ENCODE measurements at regions not wholly inside any gene's neighbourhood (a gene's known extent, or its start where the extent isn't known, plus 50 kb on each side); places are given as distances from the start of the nearest gene placed in this dataset.
"Not testable (repeated sequence)": the region's sequence is repeated elsewhere in the genome, so short reads cannot be mapped to it uniquely, and the experiment has no call there.

DNA sequence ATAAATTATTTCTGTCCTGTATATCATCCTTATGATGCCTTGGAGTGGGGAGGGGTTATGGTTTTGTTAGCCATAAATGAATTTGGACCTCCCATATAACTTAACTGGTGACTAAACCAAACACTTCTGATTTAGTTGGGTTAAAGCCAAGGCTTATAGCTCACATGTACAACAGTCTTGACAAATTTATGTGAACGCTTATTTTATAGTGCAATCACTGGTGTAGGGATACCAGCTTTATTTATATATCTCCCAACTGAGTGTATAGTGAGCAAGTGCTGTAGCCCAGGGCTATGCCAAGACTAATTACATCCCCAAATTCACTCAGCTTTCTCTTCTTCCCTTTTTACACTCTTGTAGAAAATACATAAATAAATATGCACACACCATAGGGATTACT lies 956.2 kb downstream of the SORCS3 start:
- peak in 2 of 8 experiments; percentile 32 to 76 for ATAC-seq (replicated peaks in 6 of 8)
- no peak overlapping the region for H3K4me3 ChIP-seq
- 0 to 100% (median 100%) methylated on average over 1 of the region's 1 CpG; no CpG with 5 or more reads in 5 of the 10 experiments for WGBS, 10 experiments
- in situ Hi-C loops (cut with MboI; ENCODE audit: low pct_unique_long_range_greater_than_20kb in 2 of 9, low sequenced_read_pairs in 9 of 9, unreplicated experiment in 9 of 9), result no loop called here
- no peak overlapping the region for H3K27ac ChIP-seq
- H3K4me1 ChIP-seq (replicated peaks in 1 of 2), result peaks cover 0 to 2% of the 10 kb centered on the region in 2 donors

DNA sequence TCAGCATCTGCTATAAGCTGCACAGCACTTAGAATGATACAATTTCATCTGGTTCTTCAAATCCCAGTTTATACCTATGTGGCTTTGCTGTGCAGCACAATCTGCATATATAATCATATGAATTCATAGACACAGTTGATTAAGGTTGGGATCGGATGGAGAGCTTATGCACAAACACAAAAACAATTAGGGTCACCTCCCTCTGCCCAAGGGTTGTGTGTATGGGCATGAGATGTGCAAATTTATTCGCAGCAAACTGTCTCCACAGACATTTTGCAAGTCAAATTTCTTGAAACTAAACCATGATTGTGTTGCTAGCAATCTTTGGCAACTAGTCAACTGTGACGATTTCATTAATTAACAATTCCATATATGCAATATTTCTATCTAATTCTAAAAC lies 955.7 kb downstream of the SORCS3 start:
- H3K4me1 ChIP-seq (replicated peaks in 1 of 2), result peaks cover 0 to 2% of the 10 kb centered on the region in 2 donors
- in situ Hi-C loops (cut with MboI; ENCODE audit: low pct_unique_long_range_greater_than_20kb in 2 of 9, low sequenced_read_pairs in 9 of 9, unreplicated experiment in 9 of 9), result no loop called here
- 0 to 93% (median 32%) methylated on average over 2 to 3 of the region's 3 CpGs; no CpG with 5 or more reads in 2 of the 10 experiments for WGBS, 10 experiments
- no peak overlapping the region for H3K27ac ChIP-seq
- H3K4me3 ChIP-seq, result no peak overlapping the region
- ATAC-seq (replicated peaks in 6 of 8), result peak in 6 of 8 experiments; percentile 26 to 87 (median 56)

DNA sequence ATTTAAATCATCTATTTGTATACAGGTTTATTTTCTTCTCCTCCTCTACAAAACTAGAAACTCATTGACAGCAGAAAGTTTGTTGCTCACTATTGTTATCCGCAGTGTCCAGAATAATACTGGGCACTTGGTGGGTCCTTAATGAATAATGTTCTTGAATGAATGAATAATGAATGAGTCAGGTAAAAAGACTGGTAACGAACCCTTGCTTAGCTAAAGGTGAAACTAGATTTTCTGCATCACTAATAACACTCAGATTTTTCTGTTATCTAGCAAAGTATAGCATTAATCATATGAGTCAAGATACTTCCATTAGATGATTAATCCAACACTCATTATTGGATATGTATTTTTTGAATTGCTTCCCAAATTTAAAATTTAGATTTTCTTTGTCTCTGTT lies 953.2 kb downstream of the SORCS3 start:
- whole genome bisulfite sequencing, 10 experiments, result 25 to 100% (median 79%) methylated on average over 1 to 2 of the region's 2 CpGs; no CpG with 5 or more reads in 2 of the 10 experiments
- no peak overlapping the region for H3K27ac ChIP-seq
- H3K4me3 ChIP-seq, result no peak overlapping the region
- H3K4me1 ChIP-seq (replicated peaks in 1 of 2), result peaks cover 0 to 2% of the 10 kb centered on the region in 2 donors
- ATAC-seq (replicated peaks in 6 of 8), result no peak
- in situ Hi-C loops (cut with MboI; ENCODE audit: low pct_unique_long_range_greater_than_20kb in 2 of 9, low sequenced_read_pairs in 9 of 9, unreplicated experiment in 9 of 9), result no loop called here

DNA sequence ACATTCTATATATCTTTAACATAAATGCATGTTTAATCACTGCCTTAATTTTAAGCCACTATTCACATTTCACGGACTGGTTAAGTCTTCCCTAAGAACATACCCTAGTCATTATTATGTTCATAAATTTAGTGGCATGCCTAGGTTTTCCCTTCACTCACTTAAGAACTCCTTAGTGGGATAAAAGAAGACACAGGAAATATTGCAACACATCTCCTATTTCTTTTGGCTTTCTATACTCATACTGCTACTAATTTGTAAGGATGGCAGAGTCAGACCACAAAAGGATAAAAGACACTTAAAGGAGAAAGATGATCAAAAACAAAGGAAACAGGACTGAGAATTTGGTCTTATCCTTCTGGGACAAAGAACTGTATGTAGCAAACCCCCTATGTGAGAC lies 951.4 kb downstream of the SORCS3 start:
- in situ Hi-C loops (cut with MboI; ENCODE audit: low pct_unique_long_range_greater_than_20kb in 2 of 9, low sequenced_read_pairs in 9 of 9, unreplicated experiment in 9 of 9), result no loop called here
- H3K4me1 ChIP-seq (replicated peaks in 1 of 2), result peaks cover 0 to 2% of the 10 kb centered on the region in 2 donors
- H3K4me3 ChIP-seq, result no peak overlapping the region
- no peak for ATAC-seq (replicated peaks in 6 of 8)
- 0 to 100% (median 30%) methylated on average over 1 of the region's 1 CpG; no CpG with 5 or more reads in 4 of the 10 experiments for WGBS, 10 experiments
- H3K27ac ChIP-seq, result no peak overlapping the region

DNA sequence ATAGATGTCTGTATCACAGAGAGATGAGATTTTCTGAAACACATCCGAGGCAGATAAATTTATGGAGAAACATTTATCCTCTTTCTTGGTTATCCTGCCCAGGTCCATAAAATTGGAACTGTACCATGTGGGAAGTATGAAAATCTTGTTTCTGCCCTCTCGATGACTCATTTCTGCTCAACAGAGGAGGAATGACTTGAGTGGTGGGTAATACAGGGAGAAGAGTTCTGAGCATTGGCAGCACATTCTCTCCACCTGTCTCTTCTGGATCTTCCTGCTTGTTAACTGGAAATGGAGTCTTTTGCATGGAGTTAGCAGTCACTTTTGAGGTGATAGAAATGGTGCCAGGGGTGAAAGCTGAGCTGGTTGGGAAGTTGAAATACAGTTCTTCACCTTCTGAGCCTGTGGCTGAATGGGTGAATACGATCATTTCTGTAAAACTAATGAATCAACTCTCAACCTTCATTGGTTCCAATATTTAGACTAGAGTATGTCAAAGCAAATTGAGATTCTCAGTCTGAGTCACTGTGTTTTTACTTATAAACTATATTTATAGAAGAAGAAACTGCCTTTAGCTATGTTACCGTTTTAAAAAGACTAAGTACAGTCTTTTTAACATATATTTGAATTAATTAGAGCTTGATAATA lies 945.5 kb downstream of the SORCS3 start:
- in situ Hi-C loops (cut with MboI; ENCODE audit: low pct_unique_long_range_greater_than_20kb in 2 of 9, low sequenced_read_pairs in 9 of 9, unreplicated experiment in 9 of 9), result no loop called here
- H3K4me3 ChIP-seq, result no peak overlapping the region
- no peak overlapping the region for H3K27ac ChIP-seq
- H3K4me1 ChIP-seq (replicated peaks in 1 of 2), result no peaks in the 10 kb centered on the region
- 0 to 100% (median 69%) methylated on average over 1 to 4 of the region's 4 CpGs for WGBS, 10 experiments
- ATAC-seq (replicated peaks in 6 of 8), result peak in 1 of 8 experiments; percentile 16

DNA sequence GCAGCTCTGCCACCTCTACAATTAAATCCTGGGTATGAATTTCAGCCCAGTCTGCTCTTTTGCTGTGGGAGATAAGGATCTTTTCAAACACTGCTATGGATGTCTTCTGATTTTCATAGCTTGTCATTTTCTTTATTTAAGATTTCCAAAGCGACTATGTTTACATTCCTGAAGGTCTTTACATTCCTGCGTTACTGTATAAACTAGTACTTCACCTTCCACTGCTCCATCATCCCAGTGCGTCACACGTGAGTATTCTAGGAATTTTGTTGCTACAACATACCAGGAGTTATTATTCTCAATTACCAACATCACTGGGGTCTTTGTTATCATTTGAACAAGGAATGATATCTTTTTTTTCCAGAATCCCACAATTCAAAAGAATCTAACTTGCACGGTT lies 944.7 kb downstream of the SORCS3 start:
- Histone ChIP-seq H3K4me1 (replicated peaks in 1 of 2) (no peaks in the 10 kb centered on the region), H3K4me3 (no peak overlapping the region), H3K27ac (no peak overlapping the region)
- ATAC-seq (replicated peaks in 6 of 8), result peak in 1 of 8 experiments; percentile 59
- 21 to 97% (median 89%) methylated on average over 2 to 5 of the region's 5 CpGs for WGBS, 10 experiments
- in situ Hi-C loops (cut with MboI; ENCODE audit: low pct_unique_long_range_greater_than_20kb in 2 of 9, low sequenced_read_pairs in 9 of 9, unreplicated experiment in 9 of 9), result no loop called here

DNA sequence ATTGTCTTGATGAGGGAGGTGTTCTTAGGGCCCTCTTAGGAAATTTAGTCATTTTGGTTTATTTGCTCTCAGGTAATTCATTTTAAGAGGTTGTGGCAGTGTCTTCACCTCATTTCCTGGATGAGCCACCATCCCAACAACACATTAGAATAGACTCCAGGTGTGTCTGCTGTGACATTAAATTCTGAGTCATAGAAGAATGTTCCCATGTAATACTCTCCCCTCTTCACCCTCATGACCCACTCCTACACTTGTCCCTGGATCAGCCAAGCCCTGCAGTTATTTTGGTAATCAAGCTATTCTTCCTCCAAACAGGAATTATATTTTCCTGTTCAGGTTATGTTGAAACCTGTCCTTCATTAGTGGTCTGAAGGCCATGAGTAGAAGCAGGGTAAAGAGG lies 944.1 kb downstream of the SORCS3 start:
- Histone ChIP-seq H3K27ac (no peak overlapping the region), H3K4me1 (replicated peaks in 1 of 2) (no peaks in the 10 kb centered on the region), H3K4me3 (no peak overlapping the region)
- no peak for ATAC-seq (replicated peaks in 6 of 8)
- in situ Hi-C loops (cut with MboI; ENCODE audit: low pct_unique_long_range_greater_than_20kb in 2 of 9, low sequenced_read_pairs in 9 of 9, unreplicated experiment in 9 of 9), result no loop called here

DNA sequence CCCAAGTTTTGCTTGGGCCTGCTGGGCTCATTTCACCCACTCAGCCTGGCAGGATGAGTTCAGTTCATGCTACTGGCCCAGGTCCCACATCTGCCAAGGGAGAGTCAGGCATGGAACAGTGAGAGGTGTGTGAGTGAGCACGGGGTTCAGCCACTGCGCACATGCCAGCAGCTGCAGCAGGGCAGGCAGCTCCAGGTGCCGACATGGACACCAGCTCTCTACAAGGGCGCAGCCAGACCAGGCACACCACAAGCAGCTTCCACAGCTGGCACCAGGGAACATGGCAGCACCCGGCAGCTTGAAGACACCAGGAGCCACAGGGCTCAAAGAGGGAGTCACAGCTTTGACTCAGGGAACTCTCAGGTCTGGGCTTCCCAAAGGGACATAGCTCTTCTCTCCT lies 938.0 kb downstream of the SORCS3 start:
- 80% methylated on average over 1 of the region's 5 CpGs; no CpG with 5 or more reads in 9 of the 10 experiments for WGBS, 10 experiments
- Histone ChIP-seq H3K4me1 (replicated peaks in 1 of 2) (no peaks in the 10 kb centered on the region), H3K27ac (no peak overlapping the region), H3K4me3 (no peak overlapping the region)
- no peak for ATAC-seq (replicated peaks in 6 of 8)
- in situ Hi-C loops (cut with MboI; ENCODE audit: low pct_unique_long_range_greater_than_20kb in 2 of 9, low sequenced_read_pairs in 9 of 9, unreplicated experiment in 9 of 9), result no loop called here

DNA sequence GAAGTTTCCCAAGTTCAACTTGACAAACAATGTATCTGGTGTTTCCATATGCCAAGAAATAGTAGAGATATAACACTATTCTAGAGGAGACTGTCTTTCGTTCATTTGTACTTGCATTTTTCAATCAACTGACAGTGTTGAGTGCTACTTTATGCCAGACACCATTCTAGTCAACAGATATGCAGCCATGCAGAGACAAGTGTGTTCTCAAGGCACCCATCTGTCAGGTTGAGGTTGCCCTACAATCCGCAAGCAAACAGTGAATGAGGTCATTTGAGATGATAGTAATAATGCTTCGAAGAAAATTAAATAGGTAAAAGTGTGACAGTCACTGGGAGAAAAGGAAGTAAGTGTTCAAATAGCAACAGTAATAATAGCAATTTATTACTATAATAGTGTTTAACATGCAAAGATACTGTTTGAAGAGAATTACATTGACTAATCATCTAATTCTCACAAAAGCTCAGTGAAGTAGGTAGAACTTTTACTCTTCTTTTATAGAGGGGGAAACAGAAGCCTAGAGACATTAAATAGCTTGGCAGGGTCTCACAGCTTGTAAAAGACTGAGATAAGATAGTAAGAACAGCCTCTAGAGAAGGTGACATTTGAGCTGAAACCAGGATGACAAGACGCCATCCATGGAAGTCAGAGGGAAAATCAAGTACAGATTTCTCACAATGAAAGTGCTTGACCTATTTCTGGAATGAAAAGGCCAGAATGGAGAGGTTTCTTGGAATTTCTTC lies 936.9 kb downstream of the SORCS3 start:
- WGBS, 10 experiments, result 10 to 100% (median 80%) methylated on average over 1 to 4 of the region's 4 CpGs; no CpG with 5 or more reads in 1 of the 10 experiments
- in situ Hi-C loops (cut with MboI; ENCODE audit: low pct_unique_long_range_greater_than_20kb in 2 of 9, low sequenced_read_pairs in 9 of 9, unreplicated experiment in 9 of 9), result no loop called here
- no peak for ATAC-seq (replicated peaks in 6 of 8)

DNA sequence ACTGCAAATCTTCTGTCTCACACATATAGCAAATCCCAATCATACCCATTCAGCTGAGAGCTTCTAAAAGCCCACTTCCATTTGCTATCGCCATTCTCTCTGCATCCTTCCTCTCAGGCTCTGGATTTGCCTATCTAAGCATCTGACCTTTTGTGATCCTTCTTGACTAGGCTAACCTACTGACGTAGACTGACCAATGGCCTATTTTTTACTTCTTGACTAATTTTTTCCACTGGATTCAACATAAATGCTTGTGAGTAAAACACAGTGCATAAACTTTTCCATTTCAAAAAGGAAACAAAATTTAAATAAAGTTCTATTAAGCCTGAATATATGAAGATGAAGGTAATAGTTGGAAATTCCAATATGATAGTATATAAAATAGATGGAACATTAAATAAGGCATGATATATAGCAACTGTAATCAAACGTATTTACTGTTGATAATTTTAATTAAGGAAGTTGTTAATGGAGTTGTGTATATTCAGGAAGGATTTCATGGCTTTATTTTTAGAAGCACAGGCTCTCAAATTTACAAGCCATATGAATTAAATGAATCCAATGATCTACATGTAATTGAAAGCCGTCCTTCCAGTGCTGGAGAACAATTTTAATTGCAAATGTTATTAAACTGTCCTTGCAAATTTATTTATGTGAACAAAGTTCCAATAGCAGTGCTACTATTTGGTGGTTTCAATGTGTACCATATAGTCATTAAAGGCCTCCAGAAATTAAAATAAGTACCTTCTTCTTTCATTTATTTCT lies 918.4 kb downstream of the SORCS3 start:
- Histone ChIP-seq H3K4me1 (replicated peaks in 1 of 2) (no peaks in the 10 kb centered on the region), H3K27ac (no peak overlapping the region), H3K4me3 (no peak overlapping the region)
- peak in 3 of 8 experiments; percentile 29 to 82 (median 63) for ATAC-seq (replicated peaks in 6 of 8)
- WGBS, 10 experiments, result 5 to 93% (median 70%) methylated on average over 2 to 4 of the region's 4 CpGs
- in situ Hi-C loops (cut with MboI; ENCODE audit: low pct_unique_long_range_greater_than_20kb in 2 of 9, low sequenced_read_pairs in 9 of 9, unreplicated experiment in 9 of 9), result no loop called here

More for the DNA sequence above, 936.9 kb downstream of the SORCS3 start:
- Histone ChIP-seq H3K27ac (no peak overlapping the region), H3K4me3 (no peak overlapping the region), H3K4me1 (replicated peaks in 1 of 2) (no peaks in the 10 kb centered on the region)

DNA sequence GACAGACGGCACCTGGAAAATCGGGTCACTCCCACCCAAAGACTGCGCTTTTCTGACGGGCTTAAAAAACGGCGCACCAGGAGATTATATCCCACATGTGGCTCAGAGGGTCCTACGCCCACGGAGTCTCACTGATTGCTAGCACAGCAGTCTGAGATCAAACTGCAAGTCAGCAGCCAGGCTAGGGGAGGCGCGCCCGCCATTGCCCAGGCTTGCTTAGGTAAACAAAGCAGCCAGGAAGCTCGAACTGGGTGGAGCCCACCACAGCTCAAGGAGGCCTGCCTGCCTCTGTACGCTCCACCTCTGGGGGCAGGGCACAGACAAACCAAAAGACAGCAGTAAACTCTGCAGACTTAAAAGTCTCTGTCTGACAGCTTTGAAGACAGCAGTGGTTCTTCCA lies 909.4 kb downstream of the SORCS3 start:
- ATAC-seq (replicated peaks in 6 of 8); H3K4me1 ChIP-seq (replicated peaks in 1 of 2); in situ Hi-C loops (cut with MboI; ENCODE audit: low pct_unique_long_range_greater_than_20kb in 2 of 9, low sequenced_read_pairs in 9 of 9, unreplicated experiment in 9 of 9); H3K4me3 ChIP-seq; H3K27ac ChIP-seq: not testable (repeated sequence)
- 40% methylated on average over 2 of the region's 13 CpGs; no CpG with 5 or more reads in 9 of the 10 experiments for WGBS, 10 experiments

DNA sequence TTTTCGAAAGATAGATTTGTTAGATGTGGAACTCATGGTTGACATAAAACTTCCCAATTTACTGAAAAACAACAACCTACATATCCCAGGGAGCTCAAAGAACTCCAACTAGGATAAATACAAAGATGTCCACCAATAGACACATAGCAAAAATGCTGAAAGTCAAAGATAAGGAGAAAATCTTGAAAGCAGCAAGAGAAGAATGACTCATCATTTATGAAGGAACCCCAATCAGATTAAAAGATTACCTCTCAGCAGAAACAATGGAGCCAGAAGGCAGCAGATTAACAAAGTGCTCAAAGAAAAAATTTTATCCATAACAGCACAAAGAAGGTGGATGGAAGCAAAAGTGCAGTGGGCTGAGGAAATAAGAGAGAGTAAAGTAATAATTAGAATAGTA lies 908.6 kb downstream of the SORCS3 start:
- in situ Hi-C loops (cut with MboI; ENCODE audit: low pct_unique_long_range_greater_than_20kb in 2 of 9, low sequenced_read_pairs in 9 of 9, unreplicated experiment in 9 of 9), result no loop called here
- WGBS, 10 experiments, result 10 to 100% (median 80%) methylated on average over 1 of the region's 1 CpG; no CpG with 5 or more reads in 4 of the 10 experiments
- Histone ChIP-seq H3K27ac (no peak overlapping the region), H3K4me1 (replicated peaks in 1 of 2) (no peaks in the 10 kb centered on the region), H3K4me3 (no peak overlapping the region)
- no peak for ATAC-seq (replicated peaks in 6 of 8)

DNA sequence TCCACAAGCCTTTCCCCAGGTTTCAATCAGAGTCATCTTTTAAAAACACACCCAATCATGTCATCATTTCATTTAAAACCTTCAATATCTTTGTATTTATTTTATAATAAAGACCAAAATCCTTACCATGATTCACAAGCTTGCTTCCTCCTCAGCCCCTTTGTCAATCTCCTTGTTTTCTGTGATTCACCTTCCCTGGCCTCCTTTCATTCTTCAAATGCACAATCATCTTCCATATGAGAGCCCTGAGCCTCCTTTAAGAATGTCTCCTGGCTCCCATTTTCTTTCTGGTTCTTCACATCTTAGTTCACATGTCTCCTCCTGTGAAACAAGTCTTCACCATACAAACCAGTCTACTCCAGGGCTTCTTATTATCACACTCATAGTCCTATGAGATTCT lies 904.0 kb downstream of the SORCS3 start:
- no peak overlapping the region for H3K4me3 ChIP-seq
- H3K27ac ChIP-seq, result no peak overlapping the region
- in situ Hi-C loops (cut with MboI; ENCODE audit: low pct_unique_long_range_greater_than_20kb in 2 of 9, low sequenced_read_pairs in 9 of 9, unreplicated experiment in 9 of 9), result no loop called here
- no peak for ATAC-seq (replicated peaks in 6 of 8)
- H3K4me1 ChIP-seq (replicated peaks in 1 of 2), result no peaks in the 10 kb centered on the region
